ENCODE measurements at regions not wholly inside any gene's neighbourhood (a gene's known extent, or its start where the extent isn't known, plus 50 kb on each side); places are given as distances from the start of the nearest gene placed in this dataset.

- ChIA-PET CTCF (no interaction called here), POLR2A (no interaction called here)
- H3K4me1 Mint-ChIP-seq (ENCODE audit: low read depth, unreplicated experiment), result no peaks in the 10 kb centered on the region
- H3K9me3 ChIP-seq, result no peaks in the 10 kb centered on the region
- no peaks in the 10 kb centered on the region for H3K4me1 ChIP-seq
- no peaks in the 10 kb centered on the region for H3K9me3 Mint-ChIP-seq (ENCODE audit: unreplicated experiment)
- H3K27me3 ChIP-seq (replicated peaks; ENCODE audit: control insufficient read depth, insufficient read depth, low read length), result no peaks in the 10 kb centered on the region
- no peaks in the 10 kb centered on the region for H3K36me3 ChIP-seq (ENCODE audit: control insufficient read depth, insufficient read depth, low read length)
- no TSS peak for BruUV-seq (replicated peaks)
- intact Hi-C loops (cut with micrococcal nuclease; ENCODE audit: unreplicated experiment), result no loop called here
- no peaks in the 10 kb centered on the region for H3K36me3 Mint-ChIP-seq (ENCODE audit: insufficient read depth, unreplicated experiment)
- no peak overlapping the region for H3K4me3 ChIP-seq (ENCODE audit: low read depth, low read length)
- H3K4me3 Mint-ChIP-seq (ENCODE audit: unreplicated experiment), result no peak overlapping the region
- no peak for TF ChIP-seq CTCF (IDR thresholded peaks at IDR 0.05; ENCODE audit: insufficient read depth in 1 of 2, low read depth in 1 of 2, low read length in 1 of 2, severe bottlenecking in 1 of 2, unreplicated experiment in 1 of 2)
- DNase-seq, result no peak
- H3K27me3 Mint-ChIP-seq (ENCODE audit: insufficient read depth, unreplicated experiment), result peaks cover 17% of the 10 kb centered on the region
- no peak overlapping the region for H3K27ac Mint-ChIP-seq (ENCODE audit: unreplicated experiment)
Measured at GRCh38 chr12:113571713-113572112, 100.0 kb upstream of the LHX5 start.

- H3K27ac Mint-ChIP-seq (ENCODE audit: unreplicated experiment), result no peak overlapping the region
- ChIA-PET POLR2A (no interaction called here), CTCF (no interaction called here)
- BruUV-seq (replicated peaks), result no TSS peak
- no peak overlapping the region for H3K4me3 Mint-ChIP-seq (ENCODE audit: unreplicated experiment)
- no peaks in the 10 kb centered on the region for H3K9me3 Mint-ChIP-seq (ENCODE audit: unreplicated experiment)
- H3K4me3 ChIP-seq (ENCODE audit: low read depth, low read length), result no peak overlapping the region
- H3K27me3 Mint-ChIP-seq (ENCODE audit: insufficient read depth, unreplicated experiment), result peaks cover 8% of the 10 kb centered on the region
- DNase-seq, result no peak
- H3K9me3 ChIP-seq, result no peaks in the 10 kb centered on the region
- H3K36me3 Mint-ChIP-seq (ENCODE audit: insufficient read depth, unreplicated experiment), result no peaks in the 10 kb centered on the region
- H3K36me3 ChIP-seq (ENCODE audit: control insufficient read depth, insufficient read depth, low read length), result no peaks in the 10 kb centered on the region
- intact Hi-C loops (cut with micrococcal nuclease; ENCODE audit: unreplicated experiment), result no loop called here
- no peaks in the 10 kb centered on the region for H3K4me1 ChIP-seq
- no peaks in the 10 kb centered on the region for H3K27me3 ChIP-seq (replicated peaks; ENCODE audit: control insufficient read depth, insufficient read depth, low read length)
- TF ChIP-seq CTCF (IDR thresholded peaks at IDR 0.05; ENCODE audit: insufficient read depth in 1 of 2, low read depth in 1 of 2, low read length in 1 of 2, severe bottlenecking in 1 of 2, unreplicated experiment in 1 of 2), result no peak
- H3K4me1 Mint-ChIP-seq (ENCODE audit: low read depth, unreplicated experiment), result no peaks in the 10 kb centered on the region
Measured at GRCh38 chr12:113569806-113570205, 98.1 kb upstream of the LHX5 start.

GRCh38 chr12:113568021-113568420 is 96.3 kb upstream of the LHX5 start:
- intact Hi-C loops (cut with micrococcal nuclease; ENCODE audit: unreplicated experiment), result no loop called here
- ChIA-PET CTCF (no interaction called here), POLR2A (no interaction called here)

More at GRCh38 chr12:113568021-113568420, 96.3 kb upstream of the LHX5 start:
- no peak overlapping the region for H3K27ac Mint-ChIP-seq (ENCODE audit: unreplicated experiment)
- Histone ChIP-seq H3K9me3 (no peaks in the 10 kb centered on the region), H3K36me3 (ENCODE audit: control insufficient read depth, insufficient read depth, low read length) (no peaks in the 10 kb centered on the region), H3K4me3 (ENCODE audit: low read depth, low read length) (no peak overlapping the region), H3K4me1 (no peaks in the 10 kb centered on the region), H3K27me3 (replicated peaks; ENCODE audit: control insufficient read depth, insufficient read depth, low read length) (no peaks in the 10 kb centered on the region; the same call in 1 of the 2 replicates)
- no peak for DNase-seq
- no peaks in the 10 kb centered on the region for H3K9me3 Mint-ChIP-seq (ENCODE audit: unreplicated experiment)
- peaks cover 9% of the 10 kb centered on the region for H3K27me3 Mint-ChIP-seq (ENCODE audit: insufficient read depth, unreplicated experiment)
- H3K4me3 Mint-ChIP-seq (ENCODE audit: unreplicated experiment), result no peak overlapping the region
- H3K4me1 Mint-ChIP-seq (ENCODE audit: low read depth, unreplicated experiment), result no peaks in the 10 kb centered on the region
- no peaks in the 10 kb centered on the region for H3K36me3 Mint-ChIP-seq (ENCODE audit: insufficient read depth, unreplicated experiment)
- no TSS peak for BruUV-seq (replicated peaks)
- TF ChIP-seq CTCF (IDR thresholded peaks at IDR 0.05; ENCODE audit: insufficient read depth in 1 of 2, low read depth in 1 of 2, low read length in 1 of 2, severe bottlenecking in 1 of 2, unreplicated experiment in 1 of 2), result no peak

Data from Caco-2 (cell line).